BLaER1 (cell line): ENCODE measurements at regions not wholly inside any gene's neighbourhood (a gene's known extent, or its start where the extent isn't known, plus 50 kb on each side); places are given as distances from the start of the nearest gene placed in this dataset.

Experiments used
- H3K27ac ChIP-seq: shearing (Covaris generic); formaldehyde crosslinking; 2 replicates; pipeline ENCODE4 v1.8.1; 2022
- H3K27me3 ChIP-seq: shearing (Covaris generic); formaldehyde crosslinking; 2 replicates; pipeline ENCODE4 v1.8.1; 2022
- H3K36me3 ChIP-seq: shearing (Covaris generic); formaldehyde crosslinking; 2 replicates; pipeline ENCODE4 v1.8.1; 2022
- H3K4me1 ChIP-seq: shearing (Covaris generic); formaldehyde crosslinking; 2 replicates; pipeline ENCODE4 v1.8.1; 2022
- H3K4me2 ChIP-seq: shearing (Covaris generic); formaldehyde crosslinking; 2 replicates; pipeline ENCODE4 v1.8.1; 2022
- H3K4me3 ChIP-seq: shearing (Covaris generic); formaldehyde crosslinking; 2 replicates; pipeline ENCODE4 v1.8.1; 2022
- H3K9ac ChIP-seq: shearing (Covaris generic); formaldehyde crosslinking; 2 replicates; pipeline ENCODE4 v1.8.1; 2022
- H3K9me3 ChIP-seq: shearing (Covaris generic); formaldehyde crosslinking; 2 replicates; pipeline ENCODE4 v1.8.1; 2022
- H4K20me1 ChIP-seq: shearing (Covaris generic); formaldehyde crosslinking; 2 replicates; pipeline ENCODE4 v1.8.1; 2022
- Cebpa-rat ChIP-seq: shearing (Covaris generic); IDR thresholded peaks from 2 replicates; pipeline ENCODE4 v1.8.1; 2022

- Histone ChIP-seq H3K36me3 (no peaks in the 10 kb centered on the region), H3K4me1 (no peaks in the 10 kb centered on the region), H3K27ac (no peak overlapping the region), H3K27me3 (no peaks in the 10 kb centered on the region), H3K4me2 (no peak overlapping the region), H3K4me3 (no peak overlapping the region), H3K9ac (no peak overlapping the region), H3K9me3 (no peaks in the 10 kb centered on the region), H4K20me1 (no peaks in the 10 kb centered on the region)
- no peak for TF ChIP-seq Cebpa-rat
Observed at GRCh38 chr21:16900685-16901084, 612.2 kb upstream of the CXADR start.

- Histone ChIP-seq H3K27me3 (no peaks in the 10 kb centered on the region), H3K4me3 (no peak overlapping the region), H4K20me1 (no peaks in the 10 kb centered on the region), H3K9ac (no peak overlapping the region), H3K9me3 (no peaks in the 10 kb centered on the region), H3K4me2 (no peak overlapping the region), H3K4me1 (no peaks in the 10 kb centered on the region), H3K36me3 (no peaks in the 10 kb centered on the region), H3K27ac (no peak overlapping the region)
- no peak for TF ChIP-seq Cebpa-rat
Observed at GRCh38 chr21:16908077-16908476, 604.8 kb upstream of the CXADR start.

- no peak for TF ChIP-seq Cebpa-rat
- Histone ChIP-seq H3K9ac (no peak overlapping the region), H3K27me3 (no peaks in the 10 kb centered on the region), H3K4me1 (no peaks in the 10 kb centered on the region), H3K9me3 (no peaks in the 10 kb centered on the region), H3K36me3 (no peaks in the 10 kb centered on the region), H3K4me3 (no peak overlapping the region), H4K20me1 (no peaks in the 10 kb centered on the region), H3K27ac (no peak overlapping the region), H3K4me2 (no peak overlapping the region)
Observed at GRCh38 chr21:16910435-16911165, 602.2 kb upstream of the CXADR start.

- Histone ChIP-seq H3K36me3 (no peaks in the 10 kb centered on the region), H3K4me1 (no peaks in the 10 kb centered on the region), H3K27me3 (no peaks in the 10 kb centered on the region), H3K4me2 (no peak overlapping the region), H3K27ac (no peak overlapping the region), H3K9ac (no peak overlapping the region), H4K20me1 (no peaks in the 10 kb centered on the region), H3K9me3 (no peaks in the 10 kb centered on the region), H3K4me3 (no peak overlapping the region)
- no peak for TF ChIP-seq Cebpa-rat
Observed at GRCh38 chr21:16911166-16911607, 601.7 kb upstream of the CXADR start.

GRCh38 chr21:16912075-16912474 is 600.8 kb upstream of the CXADR start:
- Histone ChIP-seq H4K20me1 (no peaks in the 10 kb centered on the region), H3K27ac (no peak overlapping the region), H3K4me3 (no peak overlapping the region), H3K27me3 (no peaks in the 10 kb centered on the region), H3K4me2 (no peak overlapping the region), H3K36me3 (no peaks in the 10 kb centered on the region), H3K9me3 (no peaks in the 10 kb centered on the region), H3K4me1 (no peaks in the 10 kb centered on the region), H3K9ac (no peak overlapping the region)
- no peak for TF ChIP-seq Cebpa-rat

GRCh38 chr21:16913010-16913409 is 599.8 kb upstream of the CXADR start:
- no peaks in the 10 kb centered on the region for H3K27me3 ChIP-seq
- H3K4me3 ChIP-seq = no peak overlapping the region
- H3K4me2 ChIP-seq = no peak overlapping the region
- TF ChIP-seq Cebpa-rat = no peak
- no peaks in the 10 kb centered on the region for H4K20me1 ChIP-seq
- no peak overlapping the region for H3K9ac ChIP-seq
- no peaks in the 10 kb centered on the region for H3K36me3 ChIP-seq
- H3K9me3 ChIP-seq = no peaks in the 10 kb centered on the region
- no peak overlapping the region for H3K27ac ChIP-seq
- H3K4me1 ChIP-seq = no peaks in the 10 kb centered on the region

- H3K4me1 ChIP-seq = 0 out of 2 replicates have a peak, but pooled peaks cover 4% of the 10 kb centered on the region
- H3K9me3 ChIP-seq = no peaks in the 10 kb centered on the region
- TF ChIP-seq Cebpa-rat = no peak
- H4K20me1 ChIP-seq = no peaks in the 10 kb centered on the region
- no peak overlapping the region for H3K4me2 ChIP-seq
- H3K27ac ChIP-seq = no peak overlapping the region
- H3K9ac ChIP-seq = no peak overlapping the region
- H3K36me3 ChIP-seq = no peaks in the 10 kb centered on the region
- no peaks in the 10 kb centered on the region for H3K27me3 ChIP-seq
- H3K4me3 ChIP-seq = no peak overlapping the region
Observed at GRCh38 chr21:16928439-16928838, 584.4 kb upstream of the CXADR start.

- no peak overlapping the region for H3K4me3 ChIP-seq
- TF ChIP-seq Cebpa-rat = no peak
- H4K20me1 ChIP-seq = no peaks in the 10 kb centered on the region
- H3K27ac ChIP-seq = no peak overlapping the region
- H3K9me3 ChIP-seq = no peaks in the 10 kb centered on the region
- H3K36me3 ChIP-seq = no peaks in the 10 kb centered on the region
- no peaks in the 10 kb centered on the region for H3K27me3 ChIP-seq
- no peak overlapping the region for H3K4me2 ChIP-seq
- 0 out of 2 replicates have a peak, but pooled peaks cover 4% of the 10 kb centered on the region for H3K4me1 ChIP-seq
- no peak overlapping the region for H3K9ac ChIP-seq
Observed at GRCh38 chr21:16932314-16932713, 580.5 kb upstream of the CXADR start.

GRCh38 chr21:16942703-16943102 is 570.1 kb upstream of the CXADR start:
- no peak overlapping the region for H3K4me3 ChIP-seq
- H3K27ac ChIP-seq = no peak overlapping the region
- no peak for TF ChIP-seq Cebpa-rat
- H3K4me2 ChIP-seq = no peak overlapping the region
- H3K36me3 ChIP-seq = no peaks in the 10 kb centered on the region
- H3K9ac ChIP-seq = no peak overlapping the region
- no peaks in the 10 kb centered on the region for H3K4me1 ChIP-seq
- H3K27me3 ChIP-seq = no peaks in the 10 kb centered on the region
- H4K20me1 ChIP-seq = no peaks in the 10 kb centered on the region
- peaks cover 9% of the 10 kb centered on the region; the same call in 1 of the 2 replicates for H3K9me3 ChIP-seq

GRCh38 chr21:16943231-16943630 is 569.6 kb upstream of the CXADR start:
- Histone ChIP-seq H3K36me3 (no peaks in the 10 kb centered on the region), H3K27me3 (no peaks in the 10 kb centered on the region), H3K9ac (no peak overlapping the region), H3K9me3 (peaks cover 9% of the 10 kb centered on the region; the same call in 1 of the 2 replicates), H3K4me3 (no peak overlapping the region), H3K4me1 (no peaks in the 10 kb centered on the region), H3K27ac (no peak overlapping the region), H3K4me2 (no peak overlapping the region), H4K20me1 (no peaks in the 10 kb centered on the region)
- no peak for TF ChIP-seq Cebpa-rat
